ENCODE measurements at regions not wholly inside any gene's neighbourhood (a gene's known extent, or its start where the extent isn't known, plus 50 kb on each side); places are given as distances from the start of the nearest gene placed in this dataset.
"Not testable (repeated sequence)": the region's sequence is repeated elsewhere in the genome, so short reads cannot be mapped to it uniquely, and the experiment has no call there.

DNA sequence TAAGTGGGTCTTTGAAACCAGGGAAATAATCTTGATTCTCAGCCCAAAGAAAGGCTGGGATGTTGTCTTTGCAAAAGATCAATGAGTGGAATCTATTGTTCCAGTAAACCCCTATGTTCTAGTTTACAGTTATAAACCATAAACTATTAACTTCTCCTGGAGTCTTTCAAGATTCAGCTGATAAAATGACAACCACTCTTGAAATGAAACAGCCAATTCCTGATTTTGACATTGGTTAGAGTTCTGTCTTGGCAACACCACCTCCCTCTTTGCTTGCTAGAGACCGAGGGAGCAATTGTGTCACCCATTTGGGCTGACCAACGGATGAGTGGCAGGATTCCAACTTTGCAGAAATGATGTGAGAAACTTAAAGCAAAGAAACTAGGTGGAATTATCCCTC, 746.9 kb downstream of the SLC4A3 start:
- Mint-ChIP-seq H3K9me3 (no peaks in the 10 kb centered on the region), H3K4me3 (no peak overlapping the region), H3K27ac (no peak overlapping the region), H3K27me3 (no peaks in the 10 kb centered on the region), H3K4me1 (no peaks in the 10 kb centered on the region), H3K36me3 (ENCODE audit: low read depth) (no peaks in the 10 kb centered on the region)
- POLR2A ChIA-PET: no interaction called here
- TF ChIP-seq, protein P1, sequence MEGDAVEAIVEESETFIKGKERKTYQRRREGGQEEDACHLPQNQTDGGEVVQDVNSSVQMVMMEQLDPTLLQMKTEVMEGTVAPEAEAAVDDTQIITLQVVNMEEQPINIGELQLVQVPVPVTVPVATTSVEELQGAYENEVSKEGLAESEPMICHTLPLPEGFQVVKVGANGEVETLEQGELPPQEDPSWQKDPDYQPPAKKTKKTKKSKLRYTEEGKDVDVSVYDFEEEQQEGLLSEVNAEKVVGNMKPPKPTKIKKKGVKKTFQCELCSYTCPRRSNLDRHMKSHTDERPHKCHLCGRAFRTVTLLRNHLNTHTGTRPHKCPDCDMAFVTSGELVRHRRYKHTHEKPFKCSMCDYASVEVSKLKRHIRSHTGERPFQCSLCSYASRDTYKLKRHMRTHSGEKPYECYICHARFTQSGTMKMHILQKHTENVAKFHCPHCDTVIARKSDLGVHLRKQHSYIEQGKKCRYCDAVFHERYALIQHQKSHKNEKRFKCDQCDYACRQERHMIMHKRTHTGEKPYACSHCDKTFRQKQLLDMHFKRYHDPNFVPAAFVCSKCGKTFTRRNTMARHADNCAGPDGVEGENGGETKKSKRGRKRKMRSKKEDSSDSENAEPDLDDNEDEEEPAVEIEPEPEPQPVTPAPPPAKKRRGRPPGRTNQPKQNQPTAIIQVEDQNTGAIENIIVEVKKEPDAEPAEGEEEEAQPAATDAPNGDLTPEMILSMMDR (IDR thresholded peaks at IDR 0.05): no peak
- CTCF ChIA-PET: no interaction called here
- ATAC-seq (ENCODE audit: low read depth) (no peak), DNase-seq (no peak)
- intact Hi-C loops (cut with micrococcal nuclease): no loop called here

DNA sequence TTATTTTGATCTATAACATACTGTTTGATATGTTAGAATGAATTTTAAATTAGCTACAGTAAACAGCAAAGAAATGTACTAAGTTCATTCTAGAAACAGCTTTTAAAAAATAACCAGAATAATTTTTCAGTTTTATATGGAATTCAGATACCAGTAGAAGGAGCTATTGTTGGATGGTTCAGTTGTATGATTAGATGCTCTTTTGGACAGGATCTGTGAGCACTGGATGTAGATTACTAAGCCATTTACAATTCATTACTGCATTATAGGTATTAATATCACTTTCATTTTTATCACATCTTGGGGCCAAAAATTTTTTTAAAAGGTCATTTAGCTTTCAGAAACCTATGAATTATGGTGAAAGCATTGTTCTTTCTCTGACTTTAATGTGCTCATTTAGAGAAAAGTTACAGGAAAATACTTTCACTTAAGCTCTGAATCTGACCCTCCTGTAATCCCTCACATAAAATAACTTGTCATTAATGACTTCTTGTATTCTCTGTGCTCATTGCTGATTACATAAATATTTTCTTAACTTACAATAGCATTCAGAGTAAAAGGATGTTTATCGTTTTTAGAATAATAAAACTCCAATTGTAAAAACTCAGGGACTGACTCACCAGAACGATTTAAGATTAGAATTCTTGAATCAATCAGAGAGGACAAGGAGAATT, 750.2 kb downstream of the SLC4A3 start:
- H3K27ac Mint-ChIP-seq: no peak overlapping the region
- H3K36me3 Mint-ChIP-seq (ENCODE audit: low read depth): no peaks in the 10 kb centered on the region
- peaks cover 18% of the 10 kb centered on the region for H3K9me3 Mint-ChIP-seq
- DNase-seq: no peak
- no peak for ATAC-seq (ENCODE audit: low read depth)
- CTCF ChIA-PET: no interaction called here
- POLR2A ChIA-PET: no interaction called here
- H3K27me3 Mint-ChIP-seq: no peaks in the 10 kb centered on the region
- TF ChIP-seq, protein P1 (IDR thresholded peaks at IDR 0.05): no peak
- no peak overlapping the region for H3K4me3 Mint-ChIP-seq
- no peaks in the 10 kb centered on the region for H3K4me1 Mint-ChIP-seq
- intact Hi-C loops (cut with micrococcal nuclease): no loop called here

DNA sequence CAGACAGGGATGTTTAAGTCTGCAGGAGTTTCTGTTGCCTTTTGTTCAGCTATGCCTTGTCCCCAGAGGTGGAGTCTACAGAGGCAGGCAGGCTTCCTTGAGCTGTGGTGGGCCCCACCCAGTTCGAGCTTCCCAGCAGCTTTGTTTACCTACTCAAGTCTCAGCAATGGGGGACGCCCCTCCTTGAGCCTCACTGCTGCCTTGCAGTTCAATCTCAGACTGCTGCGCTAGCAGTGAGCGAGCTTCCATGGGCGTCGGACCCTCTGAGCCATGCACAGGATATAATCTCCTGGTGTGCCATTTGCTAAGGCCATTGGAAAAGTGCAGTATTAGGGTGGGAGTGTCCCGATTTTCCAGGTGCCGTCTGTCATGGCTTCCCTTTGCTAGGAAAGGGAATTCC, 760.3 kb downstream of the SLC4A3 start:
- H3K9me3 Mint-ChIP-seq; H3K36me3 Mint-ChIP-seq (ENCODE audit: low read depth); intact Hi-C loops (cut with micrococcal nuclease); DNase-seq; ATAC-seq (ENCODE audit: low read depth); H3K27me3 Mint-ChIP-seq; POLR2A ChIA-PET; H3K4me3 Mint-ChIP-seq; H3K4me1 Mint-ChIP-seq; CTCF ChIA-PET; H3K27ac Mint-ChIP-seq: not testable (repeated sequence)

DNA sequence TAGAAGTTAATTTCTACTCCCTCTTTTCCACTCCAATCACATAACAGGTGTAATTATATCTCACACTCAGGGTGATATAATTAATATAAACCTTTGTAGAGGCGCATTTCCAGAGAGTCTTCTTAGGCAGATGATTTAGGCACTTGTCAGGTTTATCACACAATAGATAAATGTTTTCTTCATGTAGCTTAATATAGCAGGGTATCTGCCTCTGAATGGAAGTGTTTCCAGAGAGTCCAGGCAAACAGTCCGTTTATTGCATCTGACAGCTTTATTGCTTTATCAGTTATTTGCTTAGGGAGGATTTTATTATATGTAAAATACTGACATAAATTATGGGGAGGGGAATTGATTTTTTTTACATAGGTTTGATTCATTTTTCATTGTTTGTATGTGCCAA, 766.3 kb downstream of the SLC4A3 start:
- Mint-ChIP-seq H3K9me3 (no peaks in the 10 kb centered on the region), H3K27ac (no peak overlapping the region), H3K4me3 (no peak overlapping the region), H3K27me3 (no peaks in the 10 kb centered on the region), H3K4me1 (no peaks in the 10 kb centered on the region), H3K36me3 (ENCODE audit: low read depth) (no peaks in the 10 kb centered on the region)
- TF ChIP-seq, protein P1 (IDR thresholded peaks at IDR 0.05): no peak
- ChIA-PET POLR2A (no interaction called here), CTCF (no interaction called here)
- DNase-seq (no peak), ATAC-seq (ENCODE audit: low read depth) (no peak)
- intact Hi-C loops (cut with micrococcal nuclease): no loop called here

DNA sequence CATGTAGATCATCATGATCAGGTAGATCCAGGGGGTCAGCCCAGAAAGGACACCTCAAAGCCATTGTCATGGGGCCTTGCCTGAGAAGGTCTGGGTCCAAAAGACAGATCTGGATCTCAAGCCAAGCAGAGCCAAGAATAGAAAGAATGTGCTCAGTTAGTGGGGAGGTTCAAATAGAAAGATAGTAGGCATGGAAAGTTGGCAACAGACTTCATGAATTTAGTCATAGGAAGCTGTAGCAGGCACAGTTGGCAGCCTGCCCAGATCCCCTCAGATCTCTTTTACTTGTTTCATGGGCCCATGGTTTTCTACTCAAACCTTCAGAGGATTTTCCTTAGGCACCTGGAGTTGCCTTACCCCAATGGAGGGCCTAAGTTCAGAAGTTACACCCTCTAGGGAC, 767.0 kb downstream of the SLC4A3 start:
- intact Hi-C loops (cut with micrococcal nuclease): no loop called here
- Mint-ChIP-seq H3K36me3 (ENCODE audit: low read depth) (no peaks in the 10 kb centered on the region), H3K9me3 (no peaks in the 10 kb centered on the region), H3K27ac (no peak overlapping the region), H3K27me3 (no peaks in the 10 kb centered on the region), H3K4me3 (no peak overlapping the region), H3K4me1 (no peaks in the 10 kb centered on the region)
- ATAC-seq (ENCODE audit: low read depth): no peak
- no peak for DNase-seq
- ChIA-PET POLR2A (no interaction called here), CTCF (no interaction called here)
- TF ChIP-seq, protein P1 (IDR thresholded peaks at IDR 0.05): no peak

DNA sequence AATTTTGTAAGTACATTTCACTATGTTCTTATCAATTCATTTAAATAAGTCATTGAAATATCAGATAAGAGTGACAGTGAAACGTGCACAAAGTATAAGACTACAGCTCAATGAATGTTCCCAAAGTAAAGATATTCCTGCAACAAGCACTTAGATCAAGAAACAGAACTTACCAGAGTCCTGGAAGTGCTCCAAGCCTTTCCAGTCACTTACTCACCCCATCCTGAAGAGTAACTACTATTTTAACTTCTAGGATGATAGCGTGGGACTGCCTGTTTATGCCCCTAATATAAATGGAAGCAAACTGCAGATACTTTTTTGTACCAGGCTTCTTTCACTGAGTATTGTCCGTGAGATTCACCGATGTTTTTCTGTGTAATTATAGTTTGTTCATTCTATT, 768.9 kb downstream of the SLC4A3 start:
- Mint-ChIP-seq H3K4me3 (no peak overlapping the region), H3K27ac (no peak overlapping the region), H3K4me1 (no peaks in the 10 kb centered on the region), H3K27me3 (no peaks in the 10 kb centered on the region), H3K36me3 (ENCODE audit: low read depth) (no peaks in the 10 kb centered on the region), H3K9me3 (no peaks in the 10 kb centered on the region)
- intact Hi-C loops (cut with micrococcal nuclease): no loop called here
- CTCF ChIA-PET: no interaction called here
- TF ChIP-seq, protein P1 (IDR thresholded peaks at IDR 0.05): no peak
- POLR2A ChIA-PET: no interaction called here
- ATAC-seq (ENCODE audit: low read depth) (no peak), DNase-seq (no peak)
